Stimulated activated CD8-positive, alpha-beta memory T cell treated with anti-CD3 and anti-CD28 coated beads, Interleukin-2, amount 100 ng/mL, for 48 hours (primary cell): ENCODE measurements at regions not wholly inside any gene's neighbourhood (a gene's known extent, or its start where the extent isn't known, plus 50 kb on each side); places are given as distances from the start of the nearest gene placed in this dataset.

Experiments
- DNase-seq, 2 donors: peaks; one replicate each; pipeline ENCODE4 v3.0.0-alpha.2; 2020; ENCODE audit warnings: low read depth in 2 of 2

DNA sequence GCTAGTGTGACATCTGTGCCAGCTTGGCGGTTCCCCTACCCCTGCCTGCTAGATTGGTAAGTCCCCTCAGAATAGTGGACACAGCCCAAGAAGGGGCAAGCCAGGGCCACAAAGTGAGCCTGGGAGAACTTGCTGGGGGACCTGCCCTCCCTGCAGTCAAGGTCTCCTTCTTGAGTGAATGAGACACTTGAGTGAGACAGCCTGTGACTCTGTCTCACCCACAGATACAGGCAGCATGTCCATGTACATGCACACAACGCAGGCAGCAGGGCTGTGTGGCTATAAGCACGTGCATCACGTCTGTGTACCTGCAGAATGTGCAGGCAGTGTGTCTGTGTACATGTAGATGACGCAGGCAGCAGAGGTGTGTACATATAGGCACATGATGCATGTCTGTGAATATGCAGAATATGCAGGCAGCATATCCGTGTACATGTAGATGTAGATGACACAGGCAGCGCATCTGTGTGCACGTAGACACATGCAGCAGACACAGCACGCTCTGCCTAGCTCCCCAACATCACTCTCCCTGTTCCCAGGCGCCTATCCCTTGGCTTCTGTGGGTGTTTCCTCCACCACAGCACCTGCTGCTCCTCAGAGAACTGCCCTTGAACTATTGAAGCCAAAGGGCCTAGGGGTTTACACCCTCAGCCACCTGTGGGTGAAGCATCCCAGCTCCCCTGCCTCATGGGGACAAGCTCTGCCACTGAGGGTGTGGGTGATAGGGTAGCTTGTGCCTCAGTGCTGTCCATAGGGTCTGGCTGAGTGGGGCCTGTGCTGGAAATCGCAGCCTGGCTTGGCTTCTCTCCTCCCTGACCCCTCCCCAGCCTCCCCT, 147.2 kb upstream of the TWIST2 start:
- no peak for DNase-seq

DNA sequence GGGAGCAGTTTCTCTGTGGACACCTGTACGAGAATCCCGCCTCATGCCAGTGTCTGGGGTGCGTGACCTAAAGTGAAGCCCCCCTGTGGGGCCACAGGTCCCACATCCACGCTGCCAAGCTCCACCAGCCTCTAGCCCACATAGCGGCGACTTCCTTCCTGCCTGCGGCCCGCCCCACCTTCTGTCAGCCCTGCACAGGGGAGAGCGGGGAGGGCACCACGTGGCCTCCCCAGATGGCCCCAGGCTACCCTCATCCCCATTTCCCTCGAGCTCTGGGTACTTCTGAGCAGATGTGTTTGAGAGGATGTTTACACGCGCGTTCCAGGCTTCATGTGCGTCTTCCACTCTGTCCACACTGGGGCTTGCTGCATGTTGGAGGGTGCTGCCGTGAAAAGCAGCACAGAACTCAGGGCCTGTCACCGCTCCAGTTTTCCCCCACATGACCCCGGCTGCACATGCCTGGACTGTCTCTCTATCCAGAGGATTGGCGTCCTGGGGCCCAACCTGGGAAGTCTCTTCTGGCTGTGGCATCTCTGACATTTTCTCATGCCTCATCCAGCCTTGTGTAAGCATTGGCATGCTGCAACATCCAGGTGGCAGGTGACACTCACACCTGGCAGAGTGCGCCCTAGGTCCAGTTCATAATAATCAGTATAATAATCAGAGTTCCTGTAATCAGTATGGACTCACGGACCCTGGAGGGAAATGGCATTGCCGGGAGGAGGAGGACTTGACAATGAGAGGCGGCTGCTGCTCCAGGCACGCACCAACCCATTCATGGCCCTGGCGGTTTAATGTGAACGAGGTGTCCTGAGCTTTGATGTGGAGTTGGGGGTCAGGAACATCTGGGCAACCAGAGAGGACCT, 146.3 kb upstream of the TWIST2 start:
- no peak for DNase-seq

- DNase-seq, result no peak
Observed at GRCh38 chr2:238702276-238703052, 145.4 kb upstream of the TWIST2 start.

GRCh38 chr2:238703053-238703415, 144.9 kb upstream of the TWIST2 start:
- DNase-seq, result no peak

- no peak for DNase-seq
Observed at GRCh38 chr2:238703436-238703835, 144.4 kb upstream of the TWIST2 start.

- no peak for DNase-seq
Observed at GRCh38 chr2:238704471-238705225, 143.2 kb upstream of the TWIST2 start.

GRCh38 chr2:238706163-238706562, 141.7 kb upstream of the TWIST2 start:
- no peak for DNase-seq

- DNase-seq, result no peak
Observed at GRCh38 chr2:238706673-238707072, 141.2 kb upstream of the TWIST2 start.

DNA sequence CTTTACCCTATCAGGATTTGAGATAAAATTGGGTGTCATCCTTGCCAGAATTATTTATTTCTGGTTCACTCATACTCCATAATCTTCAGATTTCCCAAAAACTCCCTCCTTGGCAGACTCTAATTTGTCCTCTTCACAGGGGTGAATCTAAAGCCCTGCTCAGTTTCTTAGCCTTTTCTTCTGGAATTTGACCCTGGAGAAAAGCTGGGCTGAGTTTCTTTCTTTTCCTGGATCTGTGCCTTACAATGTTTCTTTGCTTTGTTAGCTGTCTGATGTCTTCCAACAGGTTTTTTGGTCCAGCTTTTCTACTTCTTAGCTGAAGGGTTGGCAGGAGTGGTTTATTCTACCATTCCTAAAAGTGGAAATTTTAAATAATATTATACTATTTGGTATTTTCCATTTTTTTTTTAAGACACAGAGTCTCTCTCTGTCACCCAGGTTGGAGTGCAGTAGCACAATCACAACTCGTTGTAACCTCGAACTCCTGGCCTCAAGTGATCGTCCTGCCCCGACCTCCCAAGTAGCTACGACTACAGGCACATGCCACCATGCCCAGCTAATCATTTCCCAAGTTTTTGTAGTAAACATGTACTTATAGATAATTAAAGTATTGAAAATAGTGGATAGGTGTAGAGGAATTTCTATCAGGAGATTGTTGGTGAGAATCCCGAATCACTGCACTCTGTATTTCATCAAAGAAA, 138.4 kb upstream of the TWIST2 start:
- DNase-seq, result no peak

DNA sequence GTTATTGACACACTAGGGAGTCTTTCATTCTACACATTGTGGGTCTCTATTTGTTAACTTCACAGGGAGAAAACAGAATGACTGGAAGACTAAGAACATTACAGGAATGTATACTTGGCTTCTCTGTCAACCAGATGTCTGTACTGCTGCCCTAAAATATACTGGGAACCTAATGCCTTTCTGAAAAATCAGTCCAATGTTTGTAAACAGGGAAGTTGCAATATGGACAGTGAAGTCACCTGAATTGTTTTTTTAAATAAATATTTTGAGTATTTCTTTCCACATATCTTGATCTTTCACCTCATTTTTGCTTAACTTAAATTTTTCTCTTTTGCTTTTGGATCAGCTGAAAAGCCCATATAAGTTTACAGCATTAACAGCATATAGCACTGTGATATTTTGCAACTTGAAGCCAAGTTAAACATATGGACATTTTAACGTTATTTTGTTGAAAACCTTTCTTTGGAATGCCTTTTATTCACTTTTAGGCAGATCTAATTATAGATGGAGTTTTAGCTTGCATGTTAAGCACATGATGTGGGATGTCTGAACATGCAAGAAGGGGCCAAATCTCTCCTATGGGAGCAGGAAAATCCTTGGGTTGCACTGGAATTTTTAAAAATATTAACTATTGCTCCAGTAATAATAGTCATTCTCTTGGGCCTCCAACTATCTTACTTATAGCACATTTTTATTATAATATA, 137.7 kb upstream of the TWIST2 start:
- no peak for DNase-seq

- no peak for DNase-seq
Observed at GRCh38 chr2:238710787-238711186, 137.1 kb upstream of the TWIST2 start.

GRCh38 chr2:238711346-238711745, 136.5 kb upstream of the TWIST2 start:
- DNase-seq, result no peak

DNA sequence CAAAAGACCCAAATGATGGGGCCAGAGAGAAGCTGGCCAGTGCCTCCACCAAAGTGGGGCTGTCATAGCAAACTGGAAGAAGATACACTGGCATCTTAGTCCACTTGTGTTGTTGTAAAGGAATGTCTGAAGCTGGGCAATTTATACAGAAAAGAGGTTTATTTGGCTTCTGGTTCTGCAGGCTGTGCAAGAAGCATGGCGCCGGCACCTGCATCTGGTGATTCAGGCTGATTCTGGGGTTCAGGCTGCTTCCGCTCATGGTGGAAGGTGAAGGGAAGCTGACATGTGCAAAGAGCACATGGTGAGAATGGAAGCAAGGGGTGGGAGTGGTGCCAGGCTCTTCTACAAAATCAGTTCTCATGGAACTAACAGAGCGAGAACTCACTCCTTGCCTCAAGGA, 135.9 kb upstream of the TWIST2 start:
- DNase-seq, result no peak

- DNase-seq, result no peak
Observed at GRCh38 chr2:238713198-238713826, 134.6 kb upstream of the TWIST2 start.

- no peak for DNase-seq
Observed at GRCh38 chr2:238714038-238714528, 133.8 kb upstream of the TWIST2 start.

GRCh38 chr2:238716171-238716570, 131.7 kb upstream of the TWIST2 start:
- DNase-seq, result no peak

GRCh38 chr2:238716585-238716984, 131.3 kb upstream of the TWIST2 start:
- no peak for DNase-seq

GRCh38 chr2:238717084-238717483, 130.8 kb upstream of the TWIST2 start:
- no peak for DNase-seq

- no peak for DNase-seq
Observed at GRCh38 chr2:238719641-238720040, 128.2 kb upstream of the TWIST2 start.
